GM23338 (cell line): ENCODE measurements at regions not wholly inside any gene's neighbourhood (a gene's known extent, or its start where the extent isn't known, plus 50 kb on each side); places are given as distances from the start of the nearest gene placed in this dataset.

Experiments
- ATAC-seq: fragments of 200-7000 bp; cut with Tn5 transposase; 3 replicates; pipeline ENCODE4 v1.9.1; 2020
- DNase-seq: peaks from one replicate; pipeline ENCODE4 v3.0.0-alpha.2; 2015; ENCODE audit warnings: low spot score
- H2AFZ ChIP-seq: fragments of 200-600 bp; sonication (generic); 2 replicates; pipeline ENCODE4 v1.8.0; 2016; ENCODE audit warnings: antibody characterized with exemption, mild to moderate bottlenecking, moderate library complexity
- H3F3A ChIP-seq: fragments of 200-600 bp; sonication (generic); replicated peaks from 2 replicates; pipeline ENCODE4 v1.8.0; 2017; ENCODE audit warnings: antibody characterized with exemption, mixed run types, low read depth
- H3K27ac ChIP-seq: fragments of 200-600 bp; sonication (generic); 2 replicates; pipeline ENCODE4 v1.6.1; 2016; ENCODE audit warnings: low read depth
- H3K27me3 ChIP-seq: fragments of 200-600 bp; sonication (generic); 2 replicates; pipeline ENCODE4 v1.8.0; 2016; ENCODE audit warnings: mild to moderate bottlenecking, mixed run types, moderate library complexity; ENCODE audit not compliant: insufficient read depth
- H3K36me3 ChIP-seq: fragments of 200-600 bp; sonication (generic); 2 replicates; pipeline ENCODE4 v1.8.0; 2016; ENCODE audit warnings: mild to moderate bottlenecking; ENCODE audit not compliant: insufficient read depth
- H3K4me1 ChIP-seq: fragments of 200-600 bp; sonication (generic); 2 replicates; pipeline ENCODE4 v1.8.0; 2016; ENCODE audit warnings: mild to moderate bottlenecking, moderate library complexity; ENCODE audit not compliant: insufficient read depth
- H3K4me2 ChIP-seq: fragments of 200-600 bp; sonication (generic); 2 replicates; pipeline ENCODE4 v1.7.1; 2017; ENCODE audit warnings: mixed run types
- H3K4me3 ChIP-seq: fragments of 200-600 bp; sonication (generic); 2 replicates; pipeline ENCODE4 v1.6.1; 2016; ENCODE audit warnings: mixed run types
- H3K79me2 ChIP-seq: fragments of 200-600 bp; sonication (generic); replicated peaks from 2 replicates; pipeline ENCODE4 v1.8.0; 2017; ENCODE audit warnings: mild to moderate bottlenecking; ENCODE audit not compliant: insufficient read depth
- H3K9me2 ChIP-seq: fragments of 200-600 bp; sonication (generic); 2 replicates; pipeline ENCODE4 v1.8.0; 2017; ENCODE audit not compliant: insufficient read depth
- H4K20me1 ChIP-seq: fragments of 200-600 bp; sonication (generic); replicated peaks from 2 replicates; pipeline ENCODE4 v1.8.0; 2017; ENCODE audit warnings: mild to moderate bottlenecking; ENCODE audit not compliant: insufficient read depth
- H3K27ac Mint-ChIP-seq: 2 replicates; pipeline ENCODE4 v1.8.0; 2020; ENCODE audit warnings: inconsistent platforms, mild to moderate bottlenecking, moderate library complexity, mixed read lengths
- H3K27me3 Mint-ChIP-seq: 3 replicates; pipeline ENCODE4 v1.8.0; 2022; ENCODE audit warnings: low read depth, mild to moderate bottlenecking, moderate library complexity, mixed read lengths, inconsistent platforms; ENCODE audit not compliant: insufficient read depth, poor library complexity
- H3K36me3 Mint-ChIP-seq: 3 replicates; pipeline ENCODE4 v1.8.0; 2021; ENCODE audit warnings: low read depth, mild to moderate bottlenecking, inconsistent platforms, moderate library complexity, mixed read lengths
- H3K4me1 Mint-ChIP-seq: 3 replicates; pipeline ENCODE4 v1.8.0; 2020; ENCODE audit warnings: mild to moderate bottlenecking, inconsistent platforms, mixed read lengths
- H3K4me3 Mint-ChIP-seq: 3 replicates; pipeline ENCODE4 v1.8.0; 2021; ENCODE audit warnings: moderate library complexity, mild to moderate bottlenecking, inconsistent platforms, mixed read lengths
- H3K9me3 Mint-ChIP-seq: 3 replicates; pipeline ENCODE4 v1.8.0; 2020; ENCODE audit warnings: moderate library complexity, mild to moderate bottlenecking, inconsistent platforms, mixed read lengths
- CREB1 ChIP-seq: fragments of 250-450 bp; sonication (Bioruptor Pico); IDR thresholded peaks from 2 replicates; pipeline ENCODE4 v1.5.0; 2020; ENCODE audit warnings: low read depth, mild to moderate bottlenecking, moderate library complexity
- CTCF ChIP-seq, 2 experiments: fragments of 200-600 bp in 1 of 2; sonication (generic) in 1 of 2; conservative IDR thresholded peaks; 2 replicates each; pipeline versions ENCODE4 v1.5.1 to v1.6.1; 2016 to 2017; ENCODE audit warnings: antibody characterized with exemption in 2 of 2, low read depth in 2 of 2, mild to moderate bottlenecking in 2 of 2, moderate library complexity in 1 of 2
- ETS1 ChIP-seq: IDR thresholded peaks from 2 replicates; pipeline ENCODE4 v1.6.1; 2016; ENCODE audit warnings: antibody characterized with exemption
- EZH2 ChIP-seq: fragments of 200-600 bp; sonication (generic); IDR thresholded peaks from one replicate; pipeline ENCODE4 v1.8.0; 2017; ENCODE audit warnings: antibody characterized with exemption, mild to moderate bottlenecking, low read depth; ENCODE audit not compliant: unreplicated experiment
- EZH2phosphoT487 ChIP-seq: fragments of 200-600 bp; sonication (generic); IDR thresholded peaks from one replicate; pipeline ENCODE4 v1.8.1; 2018; ENCODE audit warnings: antibody characterized with exemption; ENCODE audit not compliant: unreplicated experiment
- POLR2AphosphoS5 ChIP-seq: IDR thresholded peaks from 2 replicates; pipeline ENCODE4 v1.6.1; 2016; ENCODE audit warnings: antibody characterized with exemption, low read depth
- REST ChIP-seq: IDR thresholded peaks from one replicate; pipeline ENCODE4 v1.6.1; 2018; ENCODE audit warnings: antibody characterized with exemption; ENCODE audit not compliant: unreplicated experiment
- STAT1 ChIP-seq: IDR thresholded peaks from one replicate; pipeline ENCODE4 v1.6.1; 2016; ENCODE audit warnings: antibody characterized with exemption; ENCODE audit not compliant: unreplicated experiment
- ZNF114 ChIP-seq: fragments of 250-450 bp; sonication (Bioruptor Pico); IDR thresholded peaks from 2 replicates; pipeline ENCODE4 v1.5.0; 2020; ENCODE audit warnings: mild to moderate bottlenecking, moderate library complexity
- ZNF331 ChIP-seq: fragments of 250-450 bp; sonication (Bioruptor Pico); IDR thresholded peaks from 2 replicates; pipeline ENCODE4 v1.5.0; 2020; ENCODE audit warnings: low read depth, mild to moderate bottlenecking, moderate library complexity
- ZNF462 ChIP-seq: fragments of 250-450 bp; sonication (Bioruptor Pico); IDR thresholded peaks from 2 replicates; pipeline ENCODE4 v1.5.0; 2020; ENCODE audit warnings: mild to moderate bottlenecking, moderate library complexity

GRCh38 chr5:159638954-159639559 is 277.2 kb upstream of the ADRA1B start (continued):
- no peak for TF ChIP-seq ZNF462 (CRISPR knock-in tag)

GRCh38 chr5:159639590-159639989 is 276.7 kb upstream of the ADRA1B start:
- no peaks in the 10 kb centered on the region for H3K36me3 ChIP-seq
- Mint-ChIP-seq H3K27me3 (peaks cover 2% of the 10 kb centered on the region), H3K4me3 (no peak overlapping the region), H3K9me3 (no peaks in the 10 kb centered on the region), H3K36me3 (no peaks in the 10 kb centered on the region), H3K27ac (no peak overlapping the region), H3K4me1 (peaks cover 5% of the 10 kb centered on the region; the same call in 2 of the 3 replicates)
- H3F3A ChIP-seq: no peaks in the 10 kb centered on the region
- H3K9me2 ChIP-seq: no peaks in the 10 kb centered on the region
- no peak for DNase-seq
- H3K4me2 ChIP-seq: no peak overlapping the region
- no peak for ATAC-seq
- no peaks in the 10 kb centered on the region for H3K27me3 ChIP-seq
- H3K27ac ChIP-seq: no peak overlapping the region
- no peaks in the 10 kb centered on the region for H4K20me1 ChIP-seq
- H3K79me2 ChIP-seq: no peaks in the 10 kb centered on the region
- H2AFZ ChIP-seq: no peak overlapping the region
- no peaks in the 10 kb centered on the region for H3K4me1 ChIP-seq
- H3K4me3 ChIP-seq: no peak overlapping the region
- no peak for TF ChIP-seq ZNF331 (CRISPR knock-in tag)
- TF ChIP-seq CREB1 (CRISPR knock-in tag): no peak
- TF ChIP-seq CTCF (conservative IDR thresholded peaks at IDR 0.05; ENCODE audit: low read depth in 2 of 2): no peak
- TF ChIP-seq ZNF114 (CRISPR knock-in tag): no peak
- no peak for TF ChIP-seq REST
- TF ChIP-seq EZH2phosphoT487: no peak
- TF ChIP-seq EZH2: no peak
- TF ChIP-seq STAT1: no peak
- TF ChIP-seq POLR2AphosphoS5: no peak
- TF ChIP-seq ETS1: no peak
